Breast epithelium (tissue), 4 donors: ENCODE measurements at regions not wholly inside any gene's neighbourhood (a gene's known extent, or its start where the extent isn't known, plus 50 kb on each side); places are given as distances from the start of the nearest gene placed in this dataset.

Experiments
- DNase-seq, 2 donors: peaks; one replicate each; pipeline ENCODE4 v3.0.0-alpha.2; 2019; ENCODE audit warnings: low spot score in 2 of 2
- H3K27ac ChIP-seq, 2 donors: fragments of 200-600 bp; sonication (generic) in 1 of 2; one replicate each; pipeline ENCODE4 v1.5.1; 2016 to 2019; ENCODE audit warnings: mild to moderate bottlenecking in 1 of 2
- H3K27me3 ChIP-seq, 2 donors: fragments of 200-600 bp; sonication (generic) in 1 of 2; one replicate each; pipeline versions ENCODE4 v1.5.1 to v1.6.0; 2017 to 2019; ENCODE audit warnings: control low read depth in 1 of 2, mild to moderate bottlenecking in 1 of 2
- H3K36me3 ChIP-seq: fragments of 200-600 bp; one replicate; pipeline ENCODE4 v1.5.1; 2019
- H3K4me1 ChIP-seq, 2 donors: fragments of 200-600 bp; sonication (generic); one replicate each; pipeline ENCODE4 v1.5.1; 2016 to 2019; ENCODE audit warnings: control low read depth in 1 of 2
- H3K4me3 ChIP-seq, 3 donors: fragments of 200-600 bp; sonication (generic); 1 replicate in 2 of 3; 2 replicates in 1 of 3; pipeline ENCODE4 v1.5.1; 2016 to 2019; ENCODE audit warnings: mild to moderate bottlenecking in 3 of 3, moderate library complexity in 2 of 3
- H3K9me3 ChIP-seq, 2 donors: fragments of 200-600 bp; sonication (generic) in 1 of 2; one replicate each; pipeline ENCODE4 v1.5.1; 2016 to 2019; ENCODE audit warnings: control low read depth in 1 of 2
- CTCF ChIP-seq, 3 donors: fragments of 450-650 bp; IDR thresholded peaks; one replicate each; pipeline ENCODE4 v1.5.1; 2016 to 2017; ENCODE audit warnings: antibody characterized with exemption in 3 of 3, mild to moderate bottlenecking in 3 of 3, moderate library complexity in 3 of 3
- POLR2A ChIP-seq: fragments of 450-650 bp; IDR thresholded peaks from one replicate; pipeline ENCODE4 v1.6.1; 2016; ENCODE audit warnings: antibody characterized with exemption, mild to moderate bottlenecking, moderate library complexity
- POLR2AphosphoS5 ChIP-seq, 3 donors: sonication (generic); formaldehyde crosslinking; IDR thresholded peaks; one replicate each; pipeline ENCODE4 v1.6.1; 2017; ENCODE audit warnings: antibody characterized with exemption in 3 of 3
- intact Hi-C: fragments of 100-400 bp; cut with DNase I; formaldehyde crosslinking; loops from one replicate; pipeline ENCODE4 v1.15.1; 2023; ENCODE audit warnings: low total_unique reads

- DNase-seq: no peak
- H3K9me3 ChIP-seq: no peaks in the 10 kb centered on the region
- intact Hi-C loops: no loop called here
- no peak for TF ChIP-seq POLR2A
- no peak overlapping the region for H3K27ac ChIP-seq
- no peak overlapping the region for H3K4me3 ChIP-seq
- peaks cover 0 to 2% of the 10 kb centered on the region in 2 donors for H3K4me1 ChIP-seq
- H3K27me3 ChIP-seq: peaks cover 0 to 3% of the 10 kb centered on the region in 2 donors
- no peaks in the 10 kb centered on the region for H3K36me3 ChIP-seq
Measured at GRCh38 chr2:240371129-240372000, 64.1 kb upstream of the GPC1 start.

GRCh38 chr2:240372101-240372500 is 63.4 kb upstream of the GPC1 start:
- TF ChIP-seq POLR2AphosphoS5 (IDR thresholded peaks at IDR 0.05) (no peak), CTCF (IDR thresholded peaks at IDR 0.05) (no peak), POLR2A (no peak)
- intact Hi-C loops: no loop called here
- no peak overlapping the region for H3K27ac ChIP-seq
- H3K4me3 ChIP-seq: no peak overlapping the region
- no peak for DNase-seq
- H3K4me1 ChIP-seq: peaks cover 0 to 2% of the 10 kb centered on the region in 2 donors
- H3K27me3 ChIP-seq: peaks cover 0 to 3% of the 10 kb centered on the region in 2 donors
- no peaks in the 10 kb centered on the region for H3K36me3 ChIP-seq
- H3K9me3 ChIP-seq: no peaks in the 10 kb centered on the region

GRCh38 chr2:240373289-240373885 is 62.1 kb upstream of the GPC1 start:
- TF ChIP-seq POLR2A: no peak
- no peak for TF ChIP-seq POLR2AphosphoS5 (IDR thresholded peaks at IDR 0.05)
- no peak for TF ChIP-seq CTCF (IDR thresholded peaks at IDR 0.05)
- H3K4me3 ChIP-seq: no peak overlapping the region
- DNase-seq: no peak
- H3K36me3 ChIP-seq: no peaks in the 10 kb centered on the region
- H3K4me1 ChIP-seq: peaks cover 0 to 2% of the 10 kb centered on the region in 2 donors
- no peaks in the 10 kb centered on the region for H3K9me3 ChIP-seq
- intact Hi-C loops: no loop called here
- H3K27ac ChIP-seq: peak overlapping the region in 1 of 2 donors; percentile 38
- peaks cover 0 to 3% of the 10 kb centered on the region in 2 donors for H3K27me3 ChIP-seq

DNA sequence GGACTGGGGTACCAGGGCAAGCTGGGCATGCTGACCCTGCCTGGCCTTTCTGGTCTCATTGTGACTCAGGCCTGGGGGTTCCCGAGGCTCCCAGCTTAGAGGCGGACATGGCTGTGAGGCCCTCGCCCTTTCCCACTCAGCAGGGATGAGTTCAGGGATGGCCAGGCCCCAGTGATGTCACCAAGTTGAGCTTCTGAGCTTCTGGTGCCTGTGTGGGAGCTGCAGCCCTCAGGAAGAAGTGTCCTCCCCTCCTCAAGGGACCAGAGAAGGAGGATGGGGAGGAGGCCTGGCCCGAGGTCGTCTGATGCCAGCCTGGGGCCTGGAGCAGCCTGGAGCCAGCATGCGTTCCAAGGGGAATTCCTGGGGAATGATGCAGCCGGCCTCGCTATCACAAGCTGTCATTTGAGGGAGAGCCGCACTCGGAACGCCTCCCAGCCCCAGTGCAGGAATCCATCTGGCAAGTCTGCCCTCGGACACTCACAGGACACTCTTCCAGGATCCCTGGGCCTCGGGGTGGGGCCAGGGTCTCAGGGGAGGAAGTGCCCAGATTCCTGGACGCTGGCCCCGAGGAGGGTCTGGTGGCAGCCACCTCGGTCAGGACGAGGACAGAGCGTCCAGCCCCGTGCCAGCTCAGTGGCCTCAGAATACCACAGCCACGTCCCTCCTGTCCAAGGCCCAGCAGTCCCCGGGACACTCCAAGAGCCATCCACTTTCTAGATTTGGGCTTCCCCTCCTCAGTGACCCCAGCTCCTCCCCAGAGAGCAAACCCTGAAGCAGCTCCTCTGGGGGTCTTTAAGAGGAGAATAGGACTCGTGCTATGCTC is 61.2 kb upstream of the GPC1 start:
- Histone ChIP-seq H3K36me3 (no peaks in the 10 kb centered on the region), H3K27me3 (peaks cover 0 to 3% of the 10 kb centered on the region in 2 donors), H3K27ac (peak overlapping the region in 1 of 2 donors; percentile 38), H3K9me3 (no peaks in the 10 kb centered on the region), H3K4me1 (peaks cover 0 to 2% of the 10 kb centered on the region in 2 donors), H3K4me3 (no peak overlapping the region)
- DNase-seq: no peak
- intact Hi-C loops: no loop called here
- TF ChIP-seq POLR2AphosphoS5 (IDR thresholded peaks at IDR 0.05) (no peak), POLR2A (no peak), CTCF (IDR thresholded peaks at IDR 0.05) (no peak)

DNA sequence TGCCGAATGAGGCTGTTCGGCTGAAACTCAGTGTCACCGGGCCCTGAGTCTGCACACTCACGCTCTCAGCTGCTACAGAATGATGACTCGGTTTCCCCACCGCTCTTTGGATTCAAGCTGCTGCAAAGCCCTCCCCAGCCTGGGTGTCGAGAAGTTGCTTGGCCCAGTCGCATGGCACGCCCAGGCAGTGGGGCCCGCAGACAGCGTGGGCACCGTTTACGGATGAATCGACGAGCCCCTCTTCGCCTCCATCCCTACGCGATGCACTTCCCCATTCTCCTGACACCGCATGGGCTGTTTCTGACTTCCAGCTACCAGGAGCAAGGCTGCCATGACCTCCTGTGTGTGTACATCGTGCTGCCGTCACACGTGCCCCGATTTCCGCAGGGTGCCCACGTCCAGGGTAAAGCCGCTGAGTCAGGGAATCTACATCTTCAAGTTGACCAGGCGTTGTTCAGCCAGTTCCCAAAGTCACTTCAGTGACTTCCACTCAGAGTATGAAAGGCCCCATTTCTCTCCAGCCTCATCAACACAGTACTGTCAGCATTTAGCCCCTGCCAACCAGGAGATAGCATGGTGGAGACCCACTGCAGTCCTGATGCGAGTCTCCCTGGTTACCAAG is 60.3 kb upstream of the GPC1 start:
- H3K9me3 ChIP-seq: no peaks in the 10 kb centered on the region
- no peaks in the 10 kb centered on the region for H3K36me3 ChIP-seq
- no peak overlapping the region for H3K4me3 ChIP-seq
- H3K27me3 ChIP-seq: peaks cover 0 to 3% of the 10 kb centered on the region in 2 donors
- TF ChIP-seq POLR2A: no peak
- TF ChIP-seq CTCF (IDR thresholded peaks at IDR 0.05): no peak
- TF ChIP-seq POLR2AphosphoS5 (IDR thresholded peaks at IDR 0.05): no peak
- H3K4me1 ChIP-seq: no peaks in the 10 kb centered on the region
- intact Hi-C loops: no loop called here
- DNase-seq: no peak
- no peak overlapping the region for H3K27ac ChIP-seq
